SK-N-SH treated with all-trans-retinoic acid at 6 μM for 48 hours (cell line): ENCODE measurements at regions not wholly inside any gene's neighbourhood (a gene's known extent, or its start where the extent isn't known, plus 50 kb on each side); places are given as distances from the start of the nearest gene placed in this dataset.

Experiments
- ATAC-seq: fragments of 200-7000 bp; cut with Tn5 transposase; 3 replicates; pipeline ENCODE4 v1.9.1; 2020; ENCODE audit warnings: mild to moderate bottlenecking, moderate library complexity
- ARNTL ChIP-seq: fragments of 450-650 bp; formaldehyde crosslinking; IDR thresholded peaks from 2 replicates; pipeline ENCODE4 v1.5.0; 2020; ENCODE audit warnings: low read depth, mild to moderate bottlenecking, moderate library complexity, borderline replicate concordance
- BACH2 ChIP-seq: fragments of 250-450 bp; sonication (Bioruptor Pico); IDR thresholded peaks from 2 replicates; pipeline ENCODE4 v1.9.0; 2021; ENCODE audit warnings: mild to moderate bottlenecking, borderline replicate concordance
- CSDC2 ChIP-seq: fragments of 250-450 bp; sonication (Bioruptor Pico); IDR thresholded peaks from 2 replicates; pipeline ENCODE4 v1.5.0; 2020; ENCODE audit warnings: mild to moderate bottlenecking, moderate library complexity
- ESRRG ChIP-seq: fragments of 250-450 bp; sonication (Bioruptor Pico); IDR thresholded peaks from 2 replicates; pipeline ENCODE4 v1.6.1; 2021; ENCODE audit warnings: mild to moderate bottlenecking
- ISL1 ChIP-seq: fragments of 250-450 bp; sonication (Bioruptor Pico); IDR thresholded peaks from 2 replicates; pipeline ENCODE4 v2.1.2; 2022; ENCODE audit warnings: mild to moderate bottlenecking, moderate library complexity
- PPARA ChIP-seq: fragments of 250-450 bp; sonication (Bioruptor Pico); IDR thresholded peaks from 2 replicates; pipeline ENCODE4 v1.5.0; 2020; ENCODE audit warnings: mild to moderate bottlenecking, borderline replicate concordance
- SNAI2 ChIP-seq: fragments of 250-450 bp; sonication (Bioruptor Pico); IDR thresholded peaks from 2 replicates; pipeline ENCODE4 v1.5.0; 2020; ENCODE audit warnings: mild to moderate bottlenecking, moderate library complexity
- TCF4 ChIP-seq: fragments of 250-450 bp; sonication (Bioruptor Pico); IDR thresholded peaks from 2 replicates; pipeline ENCODE4 v1.8.0; 2021; ENCODE audit warnings: mild to moderate bottlenecking, moderate library complexity, borderline replicate concordance
- TOX ChIP-seq: fragments of 250-450 bp; sonication (Bioruptor Pico); IDR thresholded peaks from 2 replicates; pipeline ENCODE4 v1.8.0; 2021; ENCODE audit warnings: mild to moderate bottlenecking, moderate library complexity, borderline replicate concordance
- ZC3H10 ChIP-seq: fragments of 250-450 bp; sonication (Bioruptor Pico); IDR thresholded peaks from 2 replicates; pipeline ENCODE4 v1.5.1; 2021; ENCODE audit warnings: mild to moderate bottlenecking, moderate library complexity
- ZFP3 ChIP-seq: fragments of 250-450 bp; sonication (Bioruptor Pico); IDR thresholded peaks from 2 replicates; pipeline ENCODE4 v1.5.0; 2020; ENCODE audit warnings: mild to moderate bottlenecking, moderate library complexity
- ZFP30 ChIP-seq: fragments of 450-650 bp; formaldehyde crosslinking; IDR thresholded peaks from 2 replicates; pipeline ENCODE4 v1.5.0; 2022; ENCODE audit warnings: mild to moderate bottlenecking, moderate library complexity
- ZNF70 ChIP-seq: fragments of 450-650 bp; formaldehyde crosslinking; IDR thresholded peaks from 2 replicates; pipeline ENCODE4 v1.5.0; 2020; ENCODE audit warnings: mild to moderate bottlenecking, moderate library complexity
- ZNF8 ChIP-seq: fragments of 450-650 bp; formaldehyde crosslinking; IDR thresholded peaks from 2 replicates; pipeline ENCODE4 v1.5.0; 2020; ENCODE audit warnings: mild to moderate bottlenecking, moderate library complexity
- TF ChIP-seq, protein P1 (sequence below): fragments of 250-450 bp; sonication (Bioruptor Pico); IDR thresholded peaks from 2 replicates; pipeline ENCODE4 v1.5.1; 2021; ENCODE audit warnings: mild to moderate bottlenecking, moderate library complexity
- TF ChIP-seq, protein P2 (sequence below): fragments of 250-450 bp; sonication (Bioruptor Pico); IDR thresholded peaks from 2 replicates; pipeline ENCODE4 v1.8.0; 2020; ENCODE audit warnings: mild to moderate bottlenecking, moderate library complexity, borderline replicate concordance
- TF ChIP-seq, protein P3 (sequence below): fragments of 250-450 bp; sonication (Bioruptor Pico); IDR thresholded peaks from 2 replicates; pipeline ENCODE4 v1.5.0; 2020; ENCODE audit warnings: mild to moderate bottlenecking, moderate library complexity
- TF ChIP-seq, protein P4 (sequence below): fragments of 250-450 bp; sonication (Bioruptor Pico); IDR thresholded peaks from 2 replicates; pipeline ENCODE4 v1.8.0; 2021; ENCODE audit warnings: low read depth, mild to moderate bottlenecking, moderate library complexity, borderline replicate concordance

DNA sequence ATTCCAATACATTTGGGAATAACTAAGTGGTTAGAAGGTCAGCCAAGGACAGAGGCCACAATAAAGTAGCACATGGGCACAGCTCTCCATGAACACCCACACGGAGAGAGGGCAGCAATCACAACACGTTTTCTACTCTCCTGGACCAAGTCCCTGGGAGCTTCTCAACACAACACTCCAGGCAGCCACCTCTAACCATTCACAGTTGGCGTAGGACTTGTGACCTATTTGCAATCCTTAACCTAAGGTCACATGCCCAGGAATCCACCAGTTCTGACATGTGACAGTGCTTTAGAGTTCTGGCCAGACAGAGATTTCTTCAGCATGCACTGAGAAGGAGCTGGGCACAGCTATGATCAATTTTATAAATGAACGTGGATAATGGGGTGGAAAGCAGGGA lies 280.8 kb downstream of the SHQ1 start:
- no peak for TF ChIP-seq SNAI2 (CRISPR knock-in tag)

DNA sequence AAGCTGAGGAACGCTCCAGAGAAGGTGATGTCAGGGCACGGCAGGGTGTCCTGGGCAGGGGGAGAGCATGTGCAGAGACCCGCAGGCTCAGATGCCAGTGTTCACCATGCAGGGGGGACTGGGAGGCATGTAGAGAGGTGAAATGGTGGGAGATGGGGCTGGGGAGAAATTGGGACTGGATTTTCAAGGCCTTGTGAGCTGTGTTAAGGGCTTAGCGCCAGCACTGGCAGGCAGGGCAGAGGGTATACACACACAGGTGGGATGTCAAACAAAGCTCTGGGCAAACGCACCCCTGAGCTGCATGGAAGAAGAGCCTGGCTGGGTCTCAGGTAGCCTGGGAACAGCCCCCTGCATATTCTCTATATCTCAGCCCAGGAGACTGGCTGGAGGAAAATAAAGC lies 282.7 kb downstream of the SHQ1 start:
- ATAC-seq = no peak
- TF ChIP-seq, protein P1, sequence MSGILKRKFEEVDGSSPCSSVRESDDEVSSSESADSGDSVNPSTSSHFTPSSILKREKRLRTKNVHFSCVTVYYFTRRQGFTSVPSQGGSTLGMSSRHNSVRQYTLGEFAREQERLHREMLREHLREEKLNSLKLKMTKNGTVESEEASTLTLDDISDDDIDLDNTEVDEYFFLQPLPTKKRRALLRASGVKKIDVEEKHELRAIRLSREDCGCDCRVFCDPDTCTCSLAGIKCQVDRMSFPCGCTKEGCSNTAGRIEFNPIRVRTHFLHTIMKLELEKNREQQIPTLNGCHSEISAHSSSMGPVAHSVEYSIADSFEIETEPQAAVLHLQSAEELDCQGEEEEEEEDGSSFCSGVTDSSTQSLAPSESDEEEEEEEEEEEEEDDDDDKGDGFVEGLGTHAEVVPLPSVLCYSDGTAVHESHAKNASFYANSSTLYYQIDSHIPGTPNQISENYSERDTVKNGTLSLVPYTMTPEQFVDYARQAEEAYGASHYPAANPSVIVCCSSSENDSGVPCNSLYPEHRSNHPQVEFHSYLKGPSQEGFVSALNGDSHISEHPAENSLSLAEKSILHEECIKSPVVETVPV = no peak
- TF ChIP-seq ARNTL (CRISPR knock-in tag) (no peak), TCF4 (CRISPR knock-in tag) (no peak), SNAI2 (CRISPR knock-in tag) (no peak), ZNF8 (CRISPR knock-in tag) (no peak)

More for the DNA sequence above, 280.8 kb downstream of the SHQ1 start:
- no peak for ATAC-seq

DNA sequence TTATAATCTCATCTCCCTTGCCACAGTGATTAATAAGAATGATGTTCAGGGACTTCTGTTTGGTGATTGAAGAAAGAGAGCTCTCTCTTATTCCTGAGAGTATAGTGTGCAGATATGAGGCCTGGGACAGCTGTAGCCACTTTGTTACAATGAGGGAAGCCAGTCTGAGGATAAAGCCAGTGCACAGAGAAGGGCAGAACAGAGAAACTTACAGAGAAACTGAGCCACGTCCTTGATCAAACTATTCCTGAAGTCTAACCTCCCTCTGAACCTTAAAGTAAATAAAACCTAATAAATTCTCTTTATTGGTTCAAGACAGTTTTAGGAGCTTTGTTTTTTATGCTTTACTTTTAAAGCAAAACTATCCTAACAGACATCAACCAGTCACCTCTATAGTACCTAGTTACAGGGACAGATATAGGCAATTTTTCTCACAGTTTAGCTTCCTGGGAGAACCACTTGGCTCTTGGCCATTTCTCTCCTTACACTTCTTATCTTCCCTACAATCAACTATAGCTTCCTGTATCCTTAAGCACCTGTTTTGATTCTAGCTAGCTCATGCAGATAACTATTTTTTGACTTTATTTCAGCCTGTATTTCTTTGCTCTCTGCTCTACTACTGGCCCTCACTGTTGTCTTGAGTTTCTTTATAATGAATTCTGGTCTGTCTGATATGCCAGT lies 284.4 kb downstream of the SHQ1 start:
- no peak for ATAC-seq
- TF ChIP-seq, protein P2, sequence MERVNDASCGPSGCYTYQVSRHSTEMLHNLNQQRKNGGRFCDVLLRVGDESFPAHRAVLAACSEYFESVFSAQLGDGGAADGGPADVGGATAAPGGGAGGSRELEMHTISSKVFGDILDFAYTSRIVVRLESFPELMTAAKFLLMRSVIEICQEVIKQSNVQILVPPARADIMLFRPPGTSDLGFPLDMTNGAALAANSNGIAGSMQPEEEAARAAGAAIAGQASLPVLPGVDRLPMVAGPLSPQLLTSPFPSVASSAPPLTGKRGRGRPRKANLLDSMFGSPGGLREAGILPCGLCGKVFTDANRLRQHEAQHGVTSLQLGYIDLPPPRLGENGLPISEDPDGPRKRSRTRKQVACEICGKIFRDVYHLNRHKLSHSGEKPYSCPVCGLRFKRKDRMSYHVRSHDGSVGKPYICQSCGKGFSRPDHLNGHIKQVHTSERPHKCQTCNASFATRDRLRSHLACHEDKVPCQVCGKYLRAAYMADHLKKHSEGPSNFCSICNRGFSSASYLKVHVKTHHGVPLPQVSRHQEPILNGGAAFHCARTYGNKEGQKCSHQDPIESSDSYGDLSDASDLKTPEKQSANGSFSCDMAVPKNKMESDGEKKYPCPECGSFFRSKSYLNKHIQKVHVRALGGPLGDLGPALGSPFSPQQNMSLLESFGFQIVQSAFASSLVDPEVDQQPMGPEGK (CRISPR knock-in tag) = no peak

DNA sequence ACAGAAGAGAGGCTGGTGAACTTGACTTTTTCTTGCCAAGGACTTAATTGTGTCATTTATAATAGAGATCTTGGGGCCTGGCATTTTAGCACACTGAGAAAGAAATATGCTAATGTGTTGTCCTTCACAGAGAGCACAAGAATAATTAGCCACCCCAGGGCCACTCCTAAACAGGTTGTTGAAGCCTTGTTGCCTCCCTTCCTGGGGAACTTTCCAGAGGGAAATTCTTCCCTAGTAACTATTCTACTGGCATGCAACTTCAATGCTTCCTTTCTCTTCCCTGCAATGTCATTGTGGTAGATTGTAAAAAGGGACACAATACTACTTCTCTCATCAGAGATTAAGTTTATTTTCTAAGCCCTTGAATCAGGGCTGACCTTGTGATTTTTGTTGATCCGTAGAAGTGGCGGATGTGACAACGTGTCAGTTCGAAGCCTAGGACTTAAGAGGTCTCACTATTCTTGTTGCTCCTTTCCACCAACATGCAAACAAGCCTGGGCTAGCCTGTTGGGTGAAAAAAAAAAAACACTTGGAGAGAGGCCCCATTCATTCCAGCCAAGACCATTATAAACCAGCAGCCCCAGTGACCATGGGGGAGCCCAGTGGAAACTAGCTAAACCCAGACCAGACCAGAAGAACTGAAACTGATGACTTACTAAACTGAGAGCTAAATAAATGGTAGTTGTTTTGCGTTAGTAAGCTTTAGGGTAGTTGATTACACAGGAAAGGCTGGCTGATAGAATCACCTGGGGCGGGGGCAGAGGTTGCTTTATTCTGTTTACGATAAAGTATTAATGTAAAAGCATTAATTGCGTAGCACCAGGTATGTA lies 287.2 kb downstream of the SHQ1 start:
- ATAC-seq = no peak
- TF ChIP-seq PPARA (CRISPR knock-in tag) = no peak
- TF ChIP-seq ESRRG (CRISPR knock-in tag) = no peak

DNA sequence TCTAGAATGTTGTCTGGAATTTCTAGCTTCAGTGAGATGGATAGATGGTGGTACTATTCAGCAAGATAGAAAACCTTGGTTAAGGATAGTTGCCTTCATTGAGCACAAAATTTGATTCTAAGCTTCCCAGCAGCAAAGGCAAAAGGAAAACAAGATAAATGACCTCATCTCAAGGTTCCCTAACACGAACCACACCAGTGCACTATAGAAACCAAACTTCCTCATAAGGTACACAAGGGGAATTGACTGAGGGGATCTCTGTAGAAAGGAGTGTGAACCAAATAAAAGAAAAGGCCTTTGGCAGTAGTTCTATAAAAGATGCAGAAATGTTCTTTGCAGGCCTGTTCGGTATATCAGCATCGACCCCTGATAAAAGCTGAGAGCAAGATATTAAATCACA lies 288.9 kb downstream of the SHQ1 start:
- TF ChIP-seq ZNF70 (CRISPR knock-in tag) (no peak), PPARA (CRISPR knock-in tag) (no peak), ZC3H10 (CRISPR knock-in tag) (no peak)
- TF ChIP-seq, all 23 proteins: peak for 0

DNA sequence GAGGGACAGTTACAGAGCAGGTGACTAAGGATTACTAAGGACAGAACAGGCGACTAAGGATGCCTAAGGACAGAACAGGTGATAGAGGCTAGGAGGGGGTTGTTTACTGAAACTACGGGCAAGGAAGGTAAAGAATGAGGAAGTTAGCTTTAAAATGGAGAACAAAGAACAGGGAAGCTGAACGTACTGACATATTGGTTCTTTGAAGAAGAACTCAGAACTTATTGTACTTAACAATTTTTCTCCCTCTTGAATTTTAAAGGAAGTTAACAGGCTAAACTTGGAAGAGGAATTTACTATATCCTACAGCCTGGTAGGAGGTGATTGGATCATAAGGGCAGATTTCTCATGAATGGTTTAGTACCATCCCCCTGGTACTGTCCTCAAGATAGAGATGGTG lies 290.2 kb downstream of the SHQ1 start:
- ATAC-seq = no peak
- no peak for TF ChIP-seq ARNTL (CRISPR knock-in tag)

More for the DNA sequence above, 288.9 kb downstream of the SHQ1 start:
- no peak for ATAC-seq

DNA sequence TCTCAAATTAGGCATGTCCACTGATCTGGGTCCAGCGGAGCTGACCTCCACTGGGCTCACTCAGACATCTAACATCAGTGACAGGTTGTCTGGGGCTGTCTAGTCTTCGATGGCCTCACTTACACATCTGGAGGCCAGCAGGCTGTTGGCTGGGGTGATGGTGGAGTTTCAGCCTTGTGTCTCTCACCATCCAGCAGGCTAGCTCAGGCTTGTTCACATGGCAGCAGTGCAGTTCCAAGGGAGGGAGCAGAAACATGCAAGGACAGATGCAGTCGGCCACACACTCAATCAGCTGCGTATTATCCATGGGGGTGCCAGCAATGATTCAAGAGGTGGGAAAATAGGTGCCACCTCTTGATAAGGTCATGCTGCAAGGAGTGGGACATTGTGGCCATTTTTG lies 292.5 kb downstream of the SHQ1 start:
- no peak for ATAC-seq
- no peak for TF ChIP-seq PPARA (CRISPR knock-in tag)
- TF ChIP-seq ZFP3 (CRISPR knock-in tag) = no peak
- TF ChIP-seq, protein P3, sequence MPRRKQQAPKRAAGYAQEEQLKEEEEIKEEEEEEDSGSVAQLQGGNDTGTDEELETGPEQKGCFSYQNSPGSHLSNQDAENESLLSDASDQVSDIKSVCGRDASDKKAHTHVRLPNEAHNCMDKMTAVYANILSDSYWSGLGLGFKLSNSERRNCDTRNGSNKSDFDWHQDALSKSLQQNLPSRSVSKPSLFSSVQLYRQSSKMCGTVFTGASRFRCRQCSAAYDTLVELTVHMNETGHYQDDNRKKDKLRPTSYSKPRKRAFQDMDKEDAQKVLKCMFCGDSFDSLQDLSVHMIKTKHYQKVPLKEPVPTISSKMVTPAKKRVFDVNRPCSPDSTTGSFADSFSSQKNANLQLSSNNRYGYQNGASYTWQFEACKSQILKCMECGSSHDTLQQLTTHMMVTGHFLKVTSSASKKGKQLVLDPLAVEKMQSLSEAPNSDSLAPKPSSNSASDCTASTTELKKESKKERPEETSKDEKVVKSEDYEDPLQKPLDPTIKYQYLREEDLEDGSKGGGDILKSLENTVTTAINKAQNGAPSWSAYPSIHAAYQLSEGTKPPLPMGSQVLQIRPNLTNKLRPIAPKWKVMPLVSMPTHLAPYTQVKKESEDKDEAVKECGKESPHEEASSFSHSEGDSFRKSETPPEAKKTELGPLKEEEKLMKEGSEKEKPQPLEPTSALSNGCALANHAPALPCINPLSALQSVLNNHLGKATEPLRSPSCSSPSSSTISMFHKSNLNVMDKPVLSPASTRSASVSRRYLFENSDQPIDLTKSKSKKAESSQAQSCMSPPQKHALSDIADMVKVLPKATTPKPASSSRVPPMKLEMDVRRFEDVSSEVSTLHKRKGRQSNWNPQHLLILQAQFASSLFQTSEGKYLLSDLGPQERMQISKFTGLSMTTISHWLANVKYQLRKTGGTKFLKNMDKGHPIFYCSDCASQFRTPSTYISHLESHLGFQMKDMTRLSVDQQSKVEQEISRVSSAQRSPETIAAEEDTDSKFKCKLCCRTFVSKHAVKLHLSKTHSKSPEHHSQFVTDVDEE (CRISPR knock-in tag) = no peak
- TF ChIP-seq, protein P2 (CRISPR knock-in tag) = no peak
- no peak for TF ChIP-seq ZC3H10 (CRISPR knock-in tag)
- TF ChIP-seq ARNTL (CRISPR knock-in tag) = no peak
- TF ChIP-seq ZFP30 (CRISPR knock-in tag) = no peak
- TF ChIP-seq TCF4 (CRISPR knock-in tag) = no peak
- TF ChIP-seq ISL1 (CRISPR knock-in tag) = no peak
- TF ChIP-seq TOX = no peak
- TF ChIP-seq CSDC2 = no peak
- TF ChIP-seq BACH2 (CRISPR knock-in tag) = no peak
- TF ChIP-seq, protein P4, sequence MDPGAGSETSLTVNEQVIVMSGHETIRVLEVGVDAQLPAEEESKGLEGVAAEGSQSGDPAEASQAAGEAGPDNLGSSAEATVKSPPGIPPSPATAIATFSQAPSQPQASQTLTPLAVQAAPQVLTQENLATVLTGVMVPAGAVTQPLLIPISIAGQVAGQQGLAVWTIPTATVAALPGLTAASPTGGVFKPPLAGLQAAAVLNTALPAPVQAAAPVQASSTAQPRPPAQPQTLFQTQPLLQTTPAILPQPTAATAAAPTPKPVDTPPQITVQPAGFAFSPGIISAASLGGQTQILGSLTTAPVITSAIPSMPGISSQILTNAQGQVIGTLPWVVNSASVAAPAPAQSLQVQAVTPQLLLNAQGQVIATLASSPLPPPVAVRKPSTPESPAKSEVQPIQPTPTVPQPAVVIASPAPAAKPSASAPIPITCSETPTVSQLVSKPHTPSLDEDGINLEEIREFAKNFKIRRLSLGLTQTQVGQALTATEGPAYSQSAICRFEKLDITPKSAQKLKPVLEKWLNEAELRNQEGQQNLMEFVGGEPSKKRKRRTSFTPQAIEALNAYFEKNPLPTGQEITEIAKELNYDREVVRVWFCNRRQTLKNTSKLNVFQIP (CRISPR knock-in tag) = no peak
